ENCODE measurements at regions not wholly inside any gene's neighbourhood (a gene's known extent, or its start where the extent isn't known, plus 50 kb on each side); places are given as distances from the start of the nearest gene placed in this dataset.

- no peak for TF ChIP-seq CTCF (IDR thresholded peaks at IDR 0.05; ENCODE audit: control insufficient read depth, extremely low read depth, insufficient read depth)
- DNase-seq (ENCODE audit: low read depth): no peak
Measured at GRCh38 chr14:37848985-37849621, 253.7 kb downstream of the TTC6 start.

GRCh38 chr14:37851054-37851453, 255.6 kb downstream of the TTC6 start:
- no peak overlapping the region for H3K4me3 ChIP-seq (ENCODE audit: low read depth, low read length)
- TF ChIP-seq CTCF (IDR thresholded peaks at IDR 0.05; ENCODE audit: control insufficient read depth, extremely low read depth, insufficient read depth): no peak
- DNase-seq (ENCODE audit: low read depth): no peak

More at GRCh38 chr14:37848985-37849621, 253.7 kb downstream of the TTC6 start:
- no peak overlapping the region for H3K4me3 ChIP-seq (ENCODE audit: low read depth, low read length)

GRCh38 chr14:37855871-37856270, 260.4 kb downstream of the TTC6 start:
- DNase-seq (ENCODE audit: low read depth): no peak
- no peak overlapping the region for H3K4me3 ChIP-seq (ENCODE audit: low read depth, low read length)
- no peak for TF ChIP-seq CTCF (IDR thresholded peaks at IDR 0.05; ENCODE audit: control insufficient read depth, extremely low read depth, insufficient read depth)

GRCh38 chr14:37857774-37858266, 262.4 kb downstream of the TTC6 start:
- DNase-seq (ENCODE audit: low read depth): no peak
- TF ChIP-seq CTCF (IDR thresholded peaks at IDR 0.05; ENCODE audit: control insufficient read depth, extremely low read depth, insufficient read depth): no peak
- H3K4me3 ChIP-seq (ENCODE audit: low read depth, low read length): no peak overlapping the region

GRCh38 chr14:37858733-37859132, 263.3 kb downstream of the TTC6 start:
- no peak for DNase-seq (ENCODE audit: low read depth)
- TF ChIP-seq CTCF (IDR thresholded peaks at IDR 0.05; ENCODE audit: control insufficient read depth, extremely low read depth, insufficient read depth): no peak
- no peak overlapping the region for H3K4me3 ChIP-seq (ENCODE audit: low read depth, low read length)

- no peak overlapping the region for H3K4me3 ChIP-seq (ENCODE audit: low read depth, low read length)
- no peak for TF ChIP-seq CTCF (IDR thresholded peaks at IDR 0.05; ENCODE audit: control insufficient read depth, extremely low read depth, insufficient read depth)
- no peak for DNase-seq (ENCODE audit: low read depth)
Measured at GRCh38 chr14:37859177-37859576, 263.7 kb downstream of the TTC6 start.

GRCh38 chr14:37862263-37862662, 266.8 kb downstream of the TTC6 start:
- TF ChIP-seq CTCF (IDR thresholded peaks at IDR 0.05; ENCODE audit: control insufficient read depth, extremely low read depth, insufficient read depth): no peak
- no peak for DNase-seq (ENCODE audit: low read depth)

More at GRCh38 chr14:37862263-37862662, 266.8 kb downstream of the TTC6 start:
- no peak overlapping the region for H3K4me3 ChIP-seq (ENCODE audit: low read depth, low read length)
